A673 (cell line): ENCODE measurements at regions not wholly inside any gene's neighbourhood (a gene's known extent, or its start where the extent isn't known, plus 50 kb on each side); places are given as distances from the start of the nearest gene placed in this dataset.

Source experiments
- BruUV-seq: library from RNA; stranded (reverse); fragments of 400-500 nt; replicated peaks from 2 replicates; lab custom pipeline; 2021; lab: Mats Ljungman, UMichigan
- CTCF ChIA-PET: fragments of 300-600 bp; sonication (Branson Sonifier 250); formaldehyde crosslinking; loops from one replicate; lab custom pipeline; 2022; ENCODE audit warnings: antibody characterized with exemption; lab: Charles Lee
- POLR2A ChIA-PET: fragments of 300-600 bp; sonication (Branson Sonifier 250); formaldehyde crosslinking; loops from one replicate; lab custom pipeline; 2022; ENCODE audit warnings: antibody characterized with exemption; ENCODE audit not compliant: low non-redundant PET; lab: Charles Lee
- DNase-seq: peaks from one replicate; pipeline ENCODE4 v3.0.0-alpha.2; 2015; ENCODE audit warnings: low spot score
- H3K27ac ChIP-seq: fragments of 200-600 bp; sonication (generic); 2 replicates; pipeline ENCODE4 v1.5.1; 2016; ENCODE audit warnings: mixed run types, low read depth, mild to moderate bottlenecking, mixed read lengths, antibody characterized with exemption, low read length; ENCODE audit not compliant: poor library complexity, severe bottlenecking
- H3K27me3 ChIP-seq: fragments of 200-600 bp; sonication (generic); replicated peaks from 2 replicates; pipeline ENCODE4 v1.6.1; 2017; ENCODE audit warnings: mixed run types, low read depth, mild to moderate bottlenecking, mixed read lengths, antibody characterized with exemption, low read length; ENCODE audit not compliant: insufficient read depth, poor library complexity
- H3K36me3 ChIP-seq: fragments of 200-600 bp; sonication (generic); 2 replicates; pipeline ENCODE4 v1.6.1; 2016; ENCODE audit warnings: mixed run types, mild to moderate bottlenecking, mixed read lengths, antibody characterized with exemption, low read length; ENCODE audit not compliant: insufficient read depth, poor library complexity, severe bottlenecking
- H3K4me1 ChIP-seq: fragments of 200-600 bp; sonication (generic); 2 replicates; pipeline ENCODE4 v1.6.1; 2017; ENCODE audit warnings: mixed run types, mild to moderate bottlenecking, mixed read lengths, antibody characterized with exemption, low read length; ENCODE audit not compliant: insufficient read depth, poor library complexity, severe bottlenecking
- H3K4me3 ChIP-seq: fragments of 200-600 bp; sonication (generic); 2 replicates; pipeline ENCODE4 v1.5.1; 2016; ENCODE audit warnings: low read depth, mixed run types, mild to moderate bottlenecking, mixed read lengths, low read length; ENCODE audit not compliant: poor library complexity, severe bottlenecking
- H3K9me3 ChIP-seq: fragments of 200-600 bp; sonication (generic); 2 replicates; pipeline ENCODE4 v1.6.1; 2016; ENCODE audit warnings: mixed run types, low read depth, mild to moderate bottlenecking, mixed read lengths, antibody characterized with exemption, low read length; ENCODE audit not compliant: poor library complexity, severe bottlenecking
- EZH2 ChIP-seq: fragments of 200-600 bp; sonication (generic); IDR thresholded peaks from 2 replicates; pipeline ENCODE4 v1.6.1; 2017; ENCODE audit warnings: borderline replicate concordance, low read depth, mild to moderate bottlenecking, mixed read lengths, antibody characterized with exemption, low read length; ENCODE audit not compliant: poor library complexity, severe bottlenecking
- intact Hi-C: fragments of 100-400 bp; cut with micrococcal nuclease; formaldehyde crosslinking; loops from one replicate; pipeline ENCODE4 v1.10.0; 2022; ENCODE audit not compliant: unreplicated experiment
- TF ChIP-seq, protein P1 (sequence below): fragments of 300-800, 200-600 bp; sonication (generic); conservative IDR thresholded peaks from 2 replicates; pipeline ENCODE4 v1.5.1; 2017; ENCODE audit warnings: low read depth, mild to moderate bottlenecking, antibody characterized with exemption, low read length, moderate library complexity, mixed read lengths

- Histone ChIP-seq H3K4me3 (no peak overlapping the region), H3K27ac (no peak overlapping the region), H3K4me1 (no peaks in the 10 kb centered on the region), H3K9me3 (no peaks in the 10 kb centered on the region), H3K27me3 (no peaks in the 10 kb centered on the region), H3K36me3 (no peaks in the 10 kb centered on the region)
- TF ChIP-seq, protein P1, sequence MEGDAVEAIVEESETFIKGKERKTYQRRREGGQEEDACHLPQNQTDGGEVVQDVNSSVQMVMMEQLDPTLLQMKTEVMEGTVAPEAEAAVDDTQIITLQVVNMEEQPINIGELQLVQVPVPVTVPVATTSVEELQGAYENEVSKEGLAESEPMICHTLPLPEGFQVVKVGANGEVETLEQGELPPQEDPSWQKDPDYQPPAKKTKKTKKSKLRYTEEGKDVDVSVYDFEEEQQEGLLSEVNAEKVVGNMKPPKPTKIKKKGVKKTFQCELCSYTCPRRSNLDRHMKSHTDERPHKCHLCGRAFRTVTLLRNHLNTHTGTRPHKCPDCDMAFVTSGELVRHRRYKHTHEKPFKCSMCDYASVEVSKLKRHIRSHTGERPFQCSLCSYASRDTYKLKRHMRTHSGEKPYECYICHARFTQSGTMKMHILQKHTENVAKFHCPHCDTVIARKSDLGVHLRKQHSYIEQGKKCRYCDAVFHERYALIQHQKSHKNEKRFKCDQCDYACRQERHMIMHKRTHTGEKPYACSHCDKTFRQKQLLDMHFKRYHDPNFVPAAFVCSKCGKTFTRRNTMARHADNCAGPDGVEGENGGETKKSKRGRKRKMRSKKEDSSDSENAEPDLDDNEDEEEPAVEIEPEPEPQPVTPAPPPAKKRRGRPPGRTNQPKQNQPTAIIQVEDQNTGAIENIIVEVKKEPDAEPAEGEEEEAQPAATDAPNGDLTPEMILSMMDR = no peak
- no peak for TF ChIP-seq EZH2
- no peak for DNase-seq
- BruUV-seq = no TSS peak
- ChIA-PET POLR2A (no interaction called here), CTCF (no interaction called here)
- intact Hi-C loops = no loop called here
Measured at GRCh38 chr6:95768539-95768938, 191.2 kb downstream of the MANEA start.

- no peak overlapping the region for H3K27ac ChIP-seq
- no peak overlapping the region for H3K4me3 ChIP-seq
- H3K9me3 ChIP-seq = no peaks in the 10 kb centered on the region
- no TSS peak for BruUV-seq
- no peaks in the 10 kb centered on the region for H3K27me3 ChIP-seq
- TF ChIP-seq EZH2 = no peak
- TF ChIP-seq, protein P1 = no peak
- no peak for DNase-seq
- no peaks in the 10 kb centered on the region for H3K36me3 ChIP-seq
- ChIA-PET CTCF (no interaction called here), POLR2A (no interaction called here)
- intact Hi-C loops = no loop called here
- no peaks in the 10 kb centered on the region for H3K4me1 ChIP-seq
Measured at GRCh38 chr6:95777338-95777737, 200.0 kb downstream of the MANEA start.

DNA sequence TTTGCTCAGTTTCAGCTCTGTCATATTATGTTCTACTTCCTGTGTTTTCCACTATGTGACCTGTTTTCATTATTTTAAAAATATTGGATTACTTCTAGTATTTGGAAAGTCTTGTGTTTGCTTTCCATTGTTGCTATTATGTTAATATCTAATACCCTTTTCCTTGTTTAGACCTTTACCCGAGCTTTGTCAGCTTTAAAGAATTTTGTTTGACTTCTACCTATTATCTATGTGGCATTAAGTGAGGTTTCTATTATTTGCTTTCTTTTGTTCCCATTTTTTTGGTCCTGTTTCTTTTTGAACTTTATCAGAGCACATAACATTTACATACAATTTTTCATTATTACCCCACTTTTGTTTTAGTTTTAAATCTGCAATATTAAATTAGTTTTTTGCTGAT, 202.7 kb downstream of the MANEA start:
- BruUV-seq = no TSS peak
- Histone ChIP-seq H3K36me3 (no peaks in the 10 kb centered on the region), H3K27ac (no peak overlapping the region), H3K27me3 (no peaks in the 10 kb centered on the region), H3K9me3 (no peaks in the 10 kb centered on the region), H3K4me1 (no peaks in the 10 kb centered on the region), H3K4me3 (no peak overlapping the region)
- TF ChIP-seq, protein P1 = no peak
- no peak for TF ChIP-seq EZH2
- intact Hi-C loops = no loop called here
- ChIA-PET CTCF (no interaction called here), POLR2A (no interaction called here)
- DNase-seq = no peak
